ENCODE measurements at regions not wholly inside any gene's neighbourhood (a gene's known extent, or its start where the extent isn't known, plus 50 kb on each side); places are given as distances from the start of the nearest gene placed in this dataset.

- DNase-seq (ENCODE audit: low spot score), result peak; percentile 68
- TF ChIP-seq CTCF (conservative IDR thresholded peaks at IDR 0.05; ENCODE audit: low read depth), result no peak
- peak overlapping the region; percentile 73 for H3K27ac ChIP-seq
- CTCF ChIA-PET, result interaction anchor here (0.5 to 0.6 kb wide), 2 partner anchors 1773 to 1956 kb away, joined by 3 to 4 read pairs; no protein-coding TSS in a partner anchor
- POLR2A ChIA-PET (ENCODE audit: low non-redundant PET), result no interaction called here
These were observed 1421.2 kb upstream of the CELF2 start for GRCh38 chr10:9596368-9596920.

GRCh38 chr10:9602998-9603397, 1414.7 kb upstream of the CELF2 start:
- TF ChIP-seq CTCF (conservative IDR thresholded peaks at IDR 0.05; ENCODE audit: low read depth), result no peak
- no peak overlapping the region for H3K27ac ChIP-seq
- DNase-seq (ENCODE audit: low spot score), result no peak
- CTCF ChIA-PET, result no interaction called here
- POLR2A ChIA-PET (ENCODE audit: low non-redundant PET), result no interaction called here

GRCh38 chr10:9603972-9604371, 1413.7 kb upstream of the CELF2 start:
- no peak overlapping the region for H3K27ac ChIP-seq
- DNase-seq (ENCODE audit: low spot score), result no peak
- TF ChIP-seq CTCF (conservative IDR thresholded peaks at IDR 0.05; ENCODE audit: low read depth), result no peak
- CTCF ChIA-PET, result no interaction called here
- POLR2A ChIA-PET (ENCODE audit: low non-redundant PET), result no interaction called here

GRCh38 chr10:9605231-9605630, 1412.4 kb upstream of the CELF2 start:
- TF ChIP-seq CTCF (conservative IDR thresholded peaks at IDR 0.05; ENCODE audit: low read depth), result no peak
- CTCF ChIA-PET, result no interaction called here
- no peak for DNase-seq (ENCODE audit: low spot score)
- POLR2A ChIA-PET (ENCODE audit: low non-redundant PET), result no interaction called here
- no peak overlapping the region for H3K27ac ChIP-seq

GRCh38 chr10:9608602-9609001, 1409.1 kb upstream of the CELF2 start:
- H3K27ac ChIP-seq, result no peak overlapping the region
- no peak for DNase-seq (ENCODE audit: low spot score)
- POLR2A ChIA-PET (ENCODE audit: low non-redundant PET), result interaction anchor here (0.5 kb wide), 1 partner anchor 1092 kb away, joined by 3 read pairs; no protein-coding TSS in a partner anchor
- CTCF ChIA-PET, result interaction anchor here (0.7 to 1.4 kb wide), 4 partner anchors 15 to 1068 kb away, joined by 3 to 5 read pairs (median 4); no protein-coding TSS in a partner anchor
- TF ChIP-seq CTCF (conservative IDR thresholded peaks at IDR 0.05; ENCODE audit: low read depth), result peak; percentile 47

- no peak overlapping the region for H3K27ac ChIP-seq
- POLR2A ChIA-PET (ENCODE audit: low non-redundant PET), result no interaction called here
- CTCF ChIA-PET, result no interaction called here
- DNase-seq (ENCODE audit: low spot score), result no peak
- no peak for TF ChIP-seq CTCF (conservative IDR thresholded peaks at IDR 0.05; ENCODE audit: low read depth)
These were observed 1404.2 kb upstream of the CELF2 start for GRCh38 chr10:9613338-9614075.

Measured in RWPE1 (cell line).